ENCODE measurements at regions not wholly inside any gene's neighbourhood (a gene's known extent, or its start where the extent isn't known, plus 50 kb on each side); places are given as distances from the start of the nearest gene placed in this dataset.
"Not testable (repeated sequence)": the region's sequence is repeated elsewhere in the genome, so short reads cannot be mapped to it uniquely, and the experiment has no call there.

DNA sequence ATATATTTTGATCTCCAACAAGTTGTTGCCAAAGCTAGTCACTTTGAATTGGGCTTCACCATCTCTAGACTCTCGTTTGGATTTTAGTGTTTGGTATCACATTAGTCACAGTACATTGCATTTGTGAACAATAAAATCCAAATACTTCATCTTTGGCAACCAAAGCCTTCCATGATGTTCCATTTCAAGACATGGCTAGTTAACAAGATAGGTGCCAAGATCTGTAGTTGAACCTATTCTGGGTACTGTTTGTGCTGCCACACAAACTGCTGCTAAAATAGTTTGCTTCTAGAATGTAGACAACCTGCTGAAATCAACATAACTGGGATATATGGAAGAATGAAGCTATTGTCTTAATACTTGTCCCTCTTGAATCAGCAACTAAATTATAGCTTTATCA, 207.5 kb downstream of the LRRC70 start:
- Mint-ChIP-seq H3K27ac (no peak overlapping the region), H3K27me3 (peaks cover 8% of the 10 kb centered on the region), H3K36me3 (no peaks in the 10 kb centered on the region), H3K9me3 (peaks cover 3% of the 10 kb centered on the region), H3K4me3 (no peak overlapping the region), H3K4me1 (no peaks in the 10 kb centered on the region)
- no peak for ATAC-seq

DNA sequence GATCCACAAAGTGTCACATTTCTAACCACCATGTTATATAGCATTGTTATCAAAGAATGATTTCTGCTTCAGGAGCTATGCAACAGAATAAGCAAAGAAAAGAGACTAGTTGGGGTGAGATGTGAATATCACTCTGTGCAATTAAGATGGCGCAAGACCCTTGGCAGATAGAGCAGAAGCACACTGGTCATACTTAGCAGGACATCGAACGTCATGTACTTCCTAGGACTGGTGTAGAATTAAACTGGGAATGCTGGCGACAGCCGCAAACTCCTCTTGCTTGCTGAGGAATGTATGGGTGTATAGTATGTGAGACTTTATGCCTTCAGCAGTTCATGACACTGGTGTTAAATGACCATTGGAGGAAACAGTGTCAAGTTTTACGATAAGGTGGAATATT, 207.0 kb downstream of the LRRC70 start:
- H3K4me3 Mint-ChIP-seq, result no peak overlapping the region
- H3K27me3 Mint-ChIP-seq, result peaks cover 8% of the 10 kb centered on the region
- no peaks in the 10 kb centered on the region for H3K36me3 Mint-ChIP-seq
- H3K27ac Mint-ChIP-seq, result no peak overlapping the region
- peaks cover 3% of the 10 kb centered on the region for H3K9me3 Mint-ChIP-seq
- no peak for ATAC-seq
- no peaks in the 10 kb centered on the region for H3K4me1 Mint-ChIP-seq

DNA sequence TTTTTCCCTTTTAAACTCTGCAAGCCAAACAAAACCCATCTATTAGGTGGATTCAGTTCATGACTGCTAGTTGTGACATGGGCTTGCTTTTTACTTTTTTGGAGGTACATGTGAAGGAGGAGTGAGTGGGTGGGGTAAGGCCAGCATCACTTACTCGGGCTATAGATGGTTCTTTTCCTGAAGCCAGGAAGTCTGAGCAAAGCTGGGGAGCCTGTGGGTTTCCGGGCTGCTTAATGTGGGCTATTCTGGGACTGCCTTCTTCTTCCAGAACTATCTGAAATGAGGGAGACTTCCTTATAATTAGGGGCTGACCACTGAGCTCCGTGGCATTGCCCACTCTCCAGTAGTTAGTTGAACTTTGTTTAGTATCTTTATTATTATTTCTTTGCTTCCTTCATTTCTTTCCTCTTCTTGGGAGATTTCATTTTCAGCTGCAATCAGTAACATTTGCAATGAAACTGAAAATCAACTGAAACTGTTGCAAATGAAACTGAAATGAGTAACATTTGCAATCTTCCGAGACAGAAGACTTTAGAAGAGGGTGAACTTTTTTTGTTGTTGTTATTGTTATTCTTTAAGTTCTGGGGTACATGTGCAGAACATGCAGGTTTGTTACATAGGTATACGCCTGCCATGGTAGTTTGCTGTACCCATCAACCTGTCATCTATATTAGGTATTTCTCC, 204.9 kb downstream of the LRRC70 start:
- H3K4me1 Mint-ChIP-seq, result peaks cover 4% of the 10 kb centered on the region
- H3K9me3 Mint-ChIP-seq, result peaks cover 3% of the 10 kb centered on the region
- no peak overlapping the region for H3K4me3 Mint-ChIP-seq
- H3K27ac Mint-ChIP-seq, result no peak overlapping the region
- no peaks in the 10 kb centered on the region for H3K36me3 Mint-ChIP-seq
- H3K27me3 Mint-ChIP-seq, result no peaks in the 10 kb centered on the region
- no peak for ATAC-seq

DNA sequence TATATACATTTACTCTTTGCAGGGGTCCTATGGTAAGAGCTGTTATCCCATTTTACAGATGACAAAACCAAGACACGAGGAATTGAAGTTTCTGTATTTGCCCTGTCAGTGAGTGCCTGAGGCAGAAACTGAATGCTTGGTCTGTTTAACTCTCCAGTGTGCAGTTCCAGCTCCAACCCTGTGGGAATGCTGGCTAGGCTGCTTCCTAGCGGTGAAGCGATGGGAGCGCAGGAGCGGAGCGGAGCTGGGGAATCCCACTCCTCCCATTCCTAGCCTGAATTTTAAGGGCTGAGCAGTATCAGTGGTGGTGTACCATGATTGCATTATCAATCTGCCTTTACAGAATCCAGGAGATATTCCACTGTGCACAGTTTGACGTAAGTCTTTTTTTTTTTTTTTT, 202.3 kb downstream of the LRRC70 start:
- no peak overlapping the region for H3K4me3 Mint-ChIP-seq
- H3K27ac Mint-ChIP-seq, result no peak overlapping the region
- H3K9me3 Mint-ChIP-seq, result peaks cover 3% of the 10 kb centered on the region
- no peak for ATAC-seq
- H3K27me3 Mint-ChIP-seq, result no peaks in the 10 kb centered on the region
- H3K4me1 Mint-ChIP-seq, result peaks cover 4% of the 10 kb centered on the region
- no peaks in the 10 kb centered on the region for H3K36me3 Mint-ChIP-seq

DNA sequence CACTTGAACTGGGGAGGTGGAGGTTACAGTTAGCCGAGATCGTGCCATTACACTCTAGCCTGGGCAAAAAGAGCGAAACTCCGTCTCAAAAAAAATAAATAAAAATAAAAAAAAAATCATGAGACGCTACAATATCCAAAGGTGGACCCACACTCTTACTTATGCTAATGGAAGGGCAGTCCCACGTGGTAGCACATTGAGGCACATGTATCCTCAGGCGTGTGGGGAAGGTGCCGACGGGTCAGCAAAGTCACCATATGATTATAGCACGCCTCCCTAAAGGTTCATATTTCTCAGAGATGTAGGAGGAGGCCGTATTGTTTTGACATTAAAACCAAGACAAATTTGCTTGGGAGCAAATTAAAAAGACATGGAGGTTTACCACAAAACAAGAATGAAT, 201.6 kb downstream of the LRRC70 start:
- ATAC-seq, result no peak
- Mint-ChIP-seq H3K4me1 (peaks cover 4% of the 10 kb centered on the region), H3K27ac (no peak overlapping the region), H3K36me3 (no peaks in the 10 kb centered on the region), H3K27me3 (no peaks in the 10 kb centered on the region), H3K4me3 (no peak overlapping the region), H3K9me3 (peaks cover 3% of the 10 kb centered on the region)

DNA sequence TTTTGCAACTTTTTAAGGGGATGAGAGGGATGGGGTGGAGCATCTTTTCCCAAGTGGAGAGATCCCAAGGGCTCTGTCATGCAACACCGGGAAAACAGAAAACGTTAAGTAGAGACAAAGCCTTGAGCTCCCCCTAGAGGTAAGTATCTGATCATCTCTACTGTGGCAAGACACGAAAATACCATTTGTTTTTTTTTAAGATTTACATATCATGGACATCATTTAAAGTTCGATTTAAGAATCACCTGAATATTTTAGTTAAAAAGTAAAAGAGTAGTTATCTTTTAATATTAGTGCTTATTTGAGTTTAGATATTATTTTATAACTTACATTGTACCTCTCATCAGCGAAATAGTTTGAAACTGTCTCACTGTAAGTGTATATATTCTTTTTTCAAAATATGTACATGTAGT, 200.4 kb downstream of the LRRC70 start:
- peaks cover 1% of the 10 kb centered on the region for H3K9me3 Mint-ChIP-seq
- no peak overlapping the region for H3K4me3 Mint-ChIP-seq
- ATAC-seq, result no peak
- H3K27me3 Mint-ChIP-seq, result no peaks in the 10 kb centered on the region
- H3K36me3 Mint-ChIP-seq, result no peaks in the 10 kb centered on the region
- H3K27ac Mint-ChIP-seq, result no peak overlapping the region
- peaks cover 4% of the 10 kb centered on the region for H3K4me1 Mint-ChIP-seq

DNA sequence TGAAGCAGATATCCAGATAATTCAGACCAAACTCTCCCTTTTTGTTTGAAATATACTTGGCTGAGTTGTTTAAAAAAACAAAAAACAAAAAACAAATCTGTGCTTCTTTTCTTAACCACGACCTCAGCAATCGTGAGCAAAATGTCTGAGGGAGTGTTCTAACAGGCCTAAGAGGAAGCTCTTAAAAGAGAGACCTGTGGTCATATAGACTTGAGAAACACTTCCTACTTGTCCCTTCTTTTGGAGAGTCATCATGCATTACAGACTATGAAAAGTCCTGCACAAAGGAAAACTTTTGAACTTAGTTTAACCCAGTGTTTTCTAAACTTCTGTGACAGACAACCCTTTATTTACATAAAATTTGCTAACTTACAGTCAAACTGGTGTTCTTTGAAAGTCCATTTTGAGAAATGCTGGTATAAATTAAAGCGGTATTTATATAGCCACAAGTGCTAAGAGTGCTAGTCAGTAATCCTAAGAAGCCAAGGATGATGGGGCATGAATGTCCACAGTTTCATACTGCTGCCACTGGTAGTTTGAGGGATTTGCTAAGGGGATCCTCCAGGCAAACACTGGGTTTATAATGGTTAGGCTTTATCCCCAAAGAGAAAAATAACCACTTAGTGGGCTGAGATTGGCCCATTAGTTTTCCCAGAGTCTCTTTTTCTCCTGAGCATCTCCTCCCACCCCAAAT, 199.8 kb downstream of the LRRC70 start:
- H3K4me3 Mint-ChIP-seq, result no peak overlapping the region
- no peaks in the 10 kb centered on the region for H3K27me3 Mint-ChIP-seq
- no peak overlapping the region for H3K27ac Mint-ChIP-seq
- no peak for ATAC-seq
- no peaks in the 10 kb centered on the region for H3K36me3 Mint-ChIP-seq
- no peaks in the 10 kb centered on the region for H3K9me3 Mint-ChIP-seq
- peaks cover 4% of the 10 kb centered on the region for H3K4me1 Mint-ChIP-seq

DNA sequence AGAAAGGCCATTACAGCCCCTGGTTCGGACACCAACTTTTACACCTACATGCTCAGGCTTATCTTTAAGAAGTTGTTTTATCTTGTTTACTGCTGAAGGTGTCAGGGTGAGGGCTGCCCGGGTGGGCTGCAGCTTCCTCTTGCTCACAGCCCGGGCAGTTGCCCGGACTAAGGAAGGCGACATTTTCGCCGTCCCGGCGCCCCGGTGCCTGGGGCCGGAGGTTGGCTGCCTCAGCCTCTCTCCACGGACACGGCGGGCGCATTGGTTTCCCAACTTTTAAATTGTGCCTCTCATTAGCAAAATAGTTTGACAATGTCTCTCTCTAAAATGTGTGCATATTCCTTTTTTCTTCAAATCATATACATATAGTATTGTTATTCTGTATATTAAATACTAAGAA, 198.5 kb downstream of the LRRC70 start:
- not testable (repeated sequence) for H3K27me3 Mint-ChIP-seq, H3K4me3 Mint-ChIP-seq, ATAC-seq, H3K4me1 Mint-ChIP-seq, H3K36me3 Mint-ChIP-seq, H3K9me3 Mint-ChIP-seq, H3K27ac Mint-ChIP-seq

DNA sequence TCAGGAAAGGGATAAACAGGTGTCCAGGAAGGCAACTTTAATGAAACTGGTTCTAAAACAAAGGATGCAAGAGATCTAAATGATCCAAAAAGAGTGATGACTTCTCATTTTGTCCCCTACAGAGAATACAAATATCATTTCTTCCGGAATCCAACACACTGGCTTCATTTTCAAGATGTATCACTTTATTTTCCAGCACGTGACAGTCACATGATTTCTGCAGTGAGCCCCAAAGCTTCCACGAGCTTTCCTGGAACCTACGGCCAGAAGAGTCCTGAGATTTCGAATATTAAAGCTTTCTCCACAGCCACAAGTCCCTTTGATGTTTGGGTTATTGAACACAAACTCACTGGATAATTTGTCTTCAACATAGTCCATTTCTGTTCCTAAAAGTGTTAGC, 198.0 kb downstream of the LRRC70 start:
- not testable (repeated sequence) for H3K4me1 Mint-ChIP-seq, H3K4me3 Mint-ChIP-seq, H3K27me3 Mint-ChIP-seq, H3K9me3 Mint-ChIP-seq, ATAC-seq, H3K36me3 Mint-ChIP-seq, H3K27ac Mint-ChIP-seq

DNA sequence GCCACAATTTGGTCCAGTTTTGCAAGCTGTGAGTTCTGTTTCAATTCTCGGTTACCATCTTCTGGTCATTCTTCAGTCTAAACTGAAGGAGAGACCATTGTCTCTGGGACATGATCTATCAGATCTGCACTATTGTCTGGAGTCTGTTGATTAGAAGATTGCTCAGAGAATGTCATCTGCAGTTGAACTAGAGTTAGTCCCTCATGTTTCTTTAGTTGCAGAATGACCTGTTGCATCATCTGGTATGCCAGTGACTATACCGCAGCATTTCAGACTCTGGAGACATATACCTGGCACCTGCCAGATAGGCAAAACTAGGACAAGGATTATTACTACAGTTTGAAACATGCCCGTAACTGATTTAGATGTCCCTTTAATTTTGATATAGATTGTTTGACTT, 194.8 kb downstream of the LRRC70 start:
- Mint-ChIP-seq H3K27ac (no peak overlapping the region), H3K9me3 (no peaks in the 10 kb centered on the region), H3K36me3 (no peaks in the 10 kb centered on the region), H3K27me3 (no peaks in the 10 kb centered on the region), H3K4me3 (no peak overlapping the region), H3K4me1 (no peaks in the 10 kb centered on the region)
- no peak for ATAC-seq

DNA sequence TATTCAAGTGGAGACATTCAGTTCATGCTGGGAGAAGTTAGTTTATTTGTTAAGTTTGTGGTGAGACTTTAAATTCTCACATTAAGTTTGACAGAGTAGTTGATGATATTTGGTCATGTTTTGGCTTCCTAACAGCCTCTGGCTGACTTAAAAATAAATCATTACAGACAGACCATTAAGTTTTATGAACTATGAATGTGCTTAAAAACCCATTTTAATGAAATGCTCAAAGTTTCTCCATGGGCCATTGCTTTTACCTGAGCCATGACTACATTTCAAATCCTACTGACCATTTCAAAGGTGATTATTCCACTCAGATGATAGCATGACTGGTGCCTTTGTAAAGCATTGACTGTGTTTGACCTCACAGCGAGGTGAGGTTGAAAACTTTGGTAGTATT, 192.7 kb downstream of the LRRC70 start:
- Mint-ChIP-seq H3K36me3 (no peaks in the 10 kb centered on the region), H3K9me3 (no peaks in the 10 kb centered on the region), H3K27me3 (no peaks in the 10 kb centered on the region), H3K27ac (no peak overlapping the region), H3K4me1 (no peaks in the 10 kb centered on the region), H3K4me3 (no peak overlapping the region)
- ATAC-seq, result no peak

DNA sequence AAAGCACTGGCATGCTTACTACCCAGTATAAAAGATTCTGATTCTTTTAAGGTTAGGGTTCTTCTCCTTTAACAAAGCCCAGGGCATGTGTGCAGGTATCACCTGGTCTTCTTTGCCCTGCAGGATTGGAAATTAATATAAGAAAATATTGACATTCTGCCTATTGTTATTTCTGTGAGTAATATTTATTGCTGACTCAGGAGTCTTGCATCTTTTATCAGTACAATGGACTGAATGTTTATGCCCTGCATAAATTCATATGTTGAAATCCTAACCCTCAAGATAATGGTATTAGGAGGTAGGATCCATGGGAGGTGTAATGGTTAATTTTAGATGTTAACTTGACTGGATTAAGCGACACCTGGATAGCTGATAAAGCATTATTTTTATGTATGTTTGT, 189.0 kb downstream of the LRRC70 start:
- ATAC-seq, result no peak

DNA sequence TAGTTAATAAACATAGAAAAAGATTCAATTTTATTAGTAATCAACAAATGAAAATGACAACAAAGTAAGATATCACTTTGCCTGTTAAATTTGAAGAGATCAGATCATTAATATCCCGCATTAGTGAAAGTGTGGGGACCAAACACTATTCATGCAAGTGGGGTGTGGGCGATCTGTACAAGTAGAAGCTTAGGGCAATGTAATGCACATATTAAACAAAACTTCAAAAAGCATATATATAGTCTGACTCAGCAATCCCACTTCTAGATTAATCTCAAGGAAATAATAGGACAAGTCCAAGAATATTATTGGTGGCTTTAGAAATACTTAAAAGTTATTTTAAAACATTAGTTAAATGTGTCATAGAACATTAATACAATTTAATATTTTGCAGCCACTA, 188.5 kb downstream of the LRRC70 start:
- Mint-ChIP-seq H3K9me3 (no peaks in the 10 kb centered on the region), H3K4me1 (no peaks in the 10 kb centered on the region), H3K36me3 (no peaks in the 10 kb centered on the region), H3K4me3 (no peak overlapping the region), H3K27me3 (no peaks in the 10 kb centered on the region), H3K27ac (no peak overlapping the region)
- no peak for ATAC-seq

More for the DNA sequence above, 189.0 kb downstream of the LRRC70 start:
- Mint-ChIP-seq H3K27ac (no peak overlapping the region), H3K4me3 (no peak overlapping the region), H3K4me1 (no peaks in the 10 kb centered on the region), H3K36me3 (no peaks in the 10 kb centered on the region), H3K27me3 (no peaks in the 10 kb centered on the region), H3K9me3 (no peaks in the 10 kb centered on the region)

DNA sequence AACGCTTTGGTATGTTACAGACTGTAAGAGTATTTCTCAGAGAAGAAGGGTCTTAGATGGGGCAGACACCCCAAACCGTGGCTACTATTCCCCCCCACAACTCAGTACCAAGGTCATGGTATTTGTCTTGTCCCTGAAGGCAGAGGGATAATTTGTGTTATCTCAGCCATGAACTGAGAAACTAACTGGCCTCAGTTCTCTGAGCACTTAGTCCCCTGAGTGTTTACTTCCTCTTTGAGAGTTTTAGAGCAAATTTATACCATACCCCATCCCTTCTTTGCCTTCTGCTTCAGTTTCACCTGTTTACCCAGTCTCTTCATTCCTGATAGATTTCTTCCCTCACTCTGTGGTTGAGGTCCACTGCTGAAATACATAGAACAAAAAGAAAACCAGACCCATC, 183.9 kb downstream of the LRRC70 start:
- Mint-ChIP-seq H3K4me1 (no peaks in the 10 kb centered on the region), H3K4me3 (no peak overlapping the region), H3K36me3 (no peaks in the 10 kb centered on the region), H3K27ac (no peak overlapping the region), H3K27me3 (no peaks in the 10 kb centered on the region), H3K9me3 (no peaks in the 10 kb centered on the region)
- peak; percentile 58 for ATAC-seq

DNA sequence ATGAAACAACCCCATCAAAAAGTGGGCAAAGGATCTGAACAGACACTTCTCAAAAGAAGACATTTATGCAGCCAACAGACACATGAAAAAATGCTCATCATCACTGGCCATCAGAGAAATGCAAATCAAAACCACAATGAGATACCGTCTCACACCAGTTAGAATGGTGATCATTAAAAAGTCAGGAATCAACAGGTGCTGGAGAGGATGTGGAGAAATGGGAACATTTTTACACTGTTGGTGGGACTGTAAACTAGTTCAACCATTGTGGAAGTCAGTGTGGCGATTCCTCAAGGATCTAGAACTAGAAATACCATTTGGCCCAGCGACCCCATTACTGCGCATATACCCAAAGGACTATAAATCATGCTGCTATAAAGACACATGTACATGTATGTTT, 179.1 kb downstream of the LRRC70 start:
- H3K27me3 Mint-ChIP-seq, H3K27ac Mint-ChIP-seq, H3K9me3 Mint-ChIP-seq, H3K4me1 Mint-ChIP-seq, H3K36me3 Mint-ChIP-seq, ATAC-seq, H3K4me3 Mint-ChIP-seq: not testable (repeated sequence)

DNA sequence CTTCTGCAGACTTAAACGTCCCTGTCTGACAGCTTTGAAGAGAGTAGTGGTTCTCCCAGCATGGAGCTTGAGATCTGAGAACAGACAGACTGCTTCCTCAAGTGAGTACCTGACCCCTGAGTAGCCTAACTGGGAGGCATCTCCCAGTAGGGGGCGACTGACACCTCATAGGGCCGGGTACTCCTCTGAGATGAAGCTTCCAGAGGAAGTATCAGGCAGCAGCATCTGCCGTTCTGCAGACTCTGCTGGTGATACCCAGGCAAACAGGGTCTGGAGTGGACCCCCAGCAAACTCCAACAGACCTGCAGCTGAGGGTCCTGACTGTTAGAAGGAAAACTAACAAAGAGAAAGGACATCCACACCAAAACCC, 174.4 kb downstream of the LRRC70 start:
- not testable (repeated sequence) for H3K4me3 Mint-ChIP-seq

More for the DNA sequence above, 174.4 kb downstream of the LRRC70 start:
- H3K4me1 Mint-ChIP-seq, H3K27me3 Mint-ChIP-seq, H3K27ac Mint-ChIP-seq, ATAC-seq, H3K36me3 Mint-ChIP-seq, H3K9me3 Mint-ChIP-seq: not testable (repeated sequence)

All from stimulated activated memory B cell treated with anti-CD40 and anti-IgM and Interleukin-4, amounts not matched to agents 10 μg/mL and 1 μg/mL and 100 μg/mL, for 72 hours (primary cell).